Smooth muscle cell (in vitro differentiated cells): ENCODE measurements at regions not wholly inside any gene's neighbourhood (a gene's known extent, or its start where the extent isn't known, plus 50 kb on each side); places are given as distances from the start of the nearest gene placed in this dataset.
A peak's percentile ranks its signal among the peaks of the same experiment; 100 is the strongest.

Experiments
- DNase-seq: peaks from one replicate; lab custom pipeline; 2025; ENCODE audit not compliant: unreplicated experiment; lab: John Stamatoyannopoulos, UW
- H2AFZ ChIP-seq: fragments of 200-600 bp; sonication (generic); 2 replicates; pipeline ENCODE4 v1.6.0; 2016; ENCODE audit warnings: antibody characterized with exemption, low read depth, mild to moderate bottlenecking
- H3F3A ChIP-seq: fragments of 200-600 bp; sonication (generic); 2 replicates; pipeline ENCODE4 v1.6.0; 2017; ENCODE audit warnings: antibody characterized with exemption, low read depth
- H3K27ac ChIP-seq: fragments of 200-600 bp; sonication (generic); 2 replicates; pipeline ENCODE4 v1.5.1; 2016; ENCODE audit warnings: low read depth, mild to moderate bottlenecking
- H3K27me3 ChIP-seq: fragments of 200-600 bp; sonication (generic); 2 replicates; pipeline ENCODE4 v1.6.1; 2016; ENCODE audit warnings: low read depth, mild to moderate bottlenecking
- H3K36me3 ChIP-seq: fragments of 200-600 bp; sonication (generic); 2 replicates; pipeline ENCODE4 v1.5.1; 2016; ENCODE audit warnings: low read depth
- H3K4me1 ChIP-seq: fragments of 200-600 bp; sonication (generic); 2 replicates; pipeline ENCODE4 v1.5.1; 2016; ENCODE audit warnings: low read depth
- H3K4me2 ChIP-seq: fragments of 200-600 bp; sonication (generic); 2 replicates; pipeline ENCODE4 v1.6.0; 2016; ENCODE audit warnings: mild to moderate bottlenecking
- H3K4me3 ChIP-seq: fragments of 200-600 bp; sonication (generic); 2 replicates; pipeline ENCODE4 v1.5.1; 2016; ENCODE audit warnings: mild to moderate bottlenecking
- H3K79me2 ChIP-seq: fragments of 200-600 bp; sonication (generic); 2 replicates; pipeline ENCODE4 v1.6.0; 2016; ENCODE audit warnings: low read depth, mild to moderate bottlenecking
- H3K9ac ChIP-seq: fragments of 200-600 bp; sonication (generic); 2 replicates; pipeline ENCODE4 v1.6.0; 2016; ENCODE audit warnings: low read depth
- H3K9me3 ChIP-seq: fragments of 200-600 bp; sonication (generic); replicated peaks from 2 replicates; pipeline ENCODE4 v1.5.1; 2016; ENCODE audit warnings: low read depth
- H4K20me1 ChIP-seq: fragments of 200-600 bp; sonication (generic); 2 replicates; pipeline ENCODE4 v1.6.0; 2016; ENCODE audit warnings: low read depth
- WGBS: methylation state at CpG from one replicate; pipeline ENCODE4 v1.1.7; 2016; ENCODE audit warnings: low lambda C conversion rate; 5-methylcytosine and 5-hydroxymethylcytosine counted together
- TF ChIP-seq, protein P1 (sequence below): fragments of 200-600 bp; sonication (generic); IDR thresholded peaks from 2 replicates; pipeline ENCODE4 v1.5.1; 2017; ENCODE audit warnings: borderline replicate concordance, mild to moderate bottlenecking, antibody characterized with exemption; ENCODE audit not compliant: insufficient read depth, poor library complexity, severe bottlenecking

DNA sequence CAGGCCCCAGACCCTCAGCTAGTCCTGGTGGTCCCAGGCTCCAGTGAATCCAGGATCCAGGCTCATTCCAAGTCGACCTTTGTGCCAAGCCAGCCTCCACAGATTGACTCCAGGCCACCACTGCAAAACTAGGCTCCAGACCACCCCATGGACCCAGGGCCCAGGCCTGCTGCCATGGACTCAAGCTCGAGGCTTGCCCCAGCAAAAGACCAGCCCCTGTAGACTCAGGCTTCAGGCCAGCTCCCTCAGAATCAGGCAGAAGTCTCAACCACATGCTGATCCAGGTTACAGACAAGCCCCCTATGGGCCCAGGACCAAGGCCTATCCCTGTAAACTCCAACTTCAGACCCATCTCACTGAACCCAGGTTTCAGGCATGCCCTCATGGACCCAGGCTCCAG is 692.4 kb downstream of the PCDH19 start:
- Histone ChIP-seq H3K4me2 (no peak overlapping the region), H3K27me3 (no peaks in the 10 kb centered on the region), H3K27ac (no peak overlapping the region), H3F3A (no peaks in the 10 kb centered on the region), H2AFZ (no peak overlapping the region), H3K4me3 (no peak overlapping the region), H3K79me2 (no peaks in the 10 kb centered on the region), H3K9me3 (no peaks in the 10 kb centered on the region), H3K36me3 (no peaks in the 10 kb centered on the region), H3K4me1 (no peaks in the 10 kb centered on the region), H3K9ac (no peak overlapping the region), H4K20me1 (no peaks in the 10 kb centered on the region)
- 37% methylated on average over 2 of the region's 2 CpGs for WGBS
- DNase-seq: no peak
- TF ChIP-seq, protein P1, sequence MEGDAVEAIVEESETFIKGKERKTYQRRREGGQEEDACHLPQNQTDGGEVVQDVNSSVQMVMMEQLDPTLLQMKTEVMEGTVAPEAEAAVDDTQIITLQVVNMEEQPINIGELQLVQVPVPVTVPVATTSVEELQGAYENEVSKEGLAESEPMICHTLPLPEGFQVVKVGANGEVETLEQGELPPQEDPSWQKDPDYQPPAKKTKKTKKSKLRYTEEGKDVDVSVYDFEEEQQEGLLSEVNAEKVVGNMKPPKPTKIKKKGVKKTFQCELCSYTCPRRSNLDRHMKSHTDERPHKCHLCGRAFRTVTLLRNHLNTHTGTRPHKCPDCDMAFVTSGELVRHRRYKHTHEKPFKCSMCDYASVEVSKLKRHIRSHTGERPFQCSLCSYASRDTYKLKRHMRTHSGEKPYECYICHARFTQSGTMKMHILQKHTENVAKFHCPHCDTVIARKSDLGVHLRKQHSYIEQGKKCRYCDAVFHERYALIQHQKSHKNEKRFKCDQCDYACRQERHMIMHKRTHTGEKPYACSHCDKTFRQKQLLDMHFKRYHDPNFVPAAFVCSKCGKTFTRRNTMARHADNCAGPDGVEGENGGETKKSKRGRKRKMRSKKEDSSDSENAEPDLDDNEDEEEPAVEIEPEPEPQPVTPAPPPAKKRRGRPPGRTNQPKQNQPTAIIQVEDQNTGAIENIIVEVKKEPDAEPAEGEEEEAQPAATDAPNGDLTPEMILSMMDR: no peak

DNA sequence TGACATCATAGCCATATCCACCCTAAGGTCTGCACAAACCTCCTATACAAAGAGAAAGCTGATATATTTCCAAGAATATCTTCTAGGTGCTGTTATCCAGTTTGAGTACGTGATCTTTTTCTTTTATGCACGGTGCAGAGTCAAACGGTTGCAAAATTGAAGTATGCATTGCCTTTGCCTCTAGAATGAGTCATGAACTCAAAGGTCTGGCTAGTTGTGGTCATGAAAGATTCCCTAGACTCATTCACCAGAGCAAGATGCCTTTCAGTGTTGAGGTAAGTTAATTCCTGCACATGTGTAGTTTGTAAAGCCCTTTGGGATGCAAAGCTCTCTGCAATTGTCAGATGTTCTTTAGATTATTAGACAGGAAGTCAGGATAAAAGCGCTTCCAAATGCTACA is 704.4 kb downstream of the PCDH19 start:
- DNase-seq: no peak
- WGBS: 28% methylated on average over 4 of the region's 4 CpGs
- H3K9ac ChIP-seq: no peak overlapping the region

DNA sequence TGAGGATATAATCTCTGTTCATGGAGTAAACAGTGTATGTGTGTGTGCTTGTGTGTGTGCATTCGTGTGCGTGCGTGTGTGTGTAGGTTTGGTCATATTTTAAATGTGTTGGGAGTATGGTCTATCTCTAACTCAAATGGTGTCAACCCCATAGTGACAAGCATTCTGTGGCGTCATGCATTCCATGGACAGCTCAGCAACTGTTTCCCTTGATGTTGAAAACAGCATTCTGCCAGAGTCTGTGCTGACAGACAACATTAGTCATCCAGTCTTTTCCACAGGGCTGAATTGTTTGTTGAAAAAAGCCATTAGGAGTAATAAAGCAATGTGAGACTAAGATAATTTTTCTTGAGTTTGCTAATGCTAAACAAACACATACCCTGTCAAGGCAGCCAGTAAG is 706.6 kb downstream of the PCDH19 start:
- Histone ChIP-seq H3K79me2 (no peaks in the 10 kb centered on the region), H3F3A (no peaks in the 10 kb centered on the region), H3K4me3 (no peak overlapping the region), H3K27ac (peak overlapping the region; percentile 79), H3K9me3 (no peaks in the 10 kb centered on the region), H3K27me3 (no peaks in the 10 kb centered on the region), H2AFZ (no peak overlapping the region), H3K9ac (peak overlapping the region; percentile 17), H3K36me3 (no peaks in the 10 kb centered on the region), H3K4me2 (peak overlapping the region; percentile 16), H3K4me1 (no peaks in the 10 kb centered on the region), H4K20me1 (no peaks in the 10 kb centered on the region)
- no peak for DNase-seq
- 23% methylated on average over 4 of the region's 4 CpGs for WGBS
- TF ChIP-seq, protein P1: no peak

More for the DNA sequence above, 704.4 kb downstream of the PCDH19 start:
- Histone ChIP-seq H3K9me3 (no peaks in the 10 kb centered on the region), H3K27ac (peak overlapping the region; percentile 79), H3K4me2 (no peak overlapping the region), H3K79me2 (no peaks in the 10 kb centered on the region), H2AFZ (no peak overlapping the region), H3K27me3 (no peaks in the 10 kb centered on the region), H3F3A (no peaks in the 10 kb centered on the region), H3K4me3 (no peak overlapping the region), H3K36me3 (no peaks in the 10 kb centered on the region), H4K20me1 (no peaks in the 10 kb centered on the region), H3K4me1 (no peaks in the 10 kb centered on the region)
- TF ChIP-seq, protein P1: no peak

DNA sequence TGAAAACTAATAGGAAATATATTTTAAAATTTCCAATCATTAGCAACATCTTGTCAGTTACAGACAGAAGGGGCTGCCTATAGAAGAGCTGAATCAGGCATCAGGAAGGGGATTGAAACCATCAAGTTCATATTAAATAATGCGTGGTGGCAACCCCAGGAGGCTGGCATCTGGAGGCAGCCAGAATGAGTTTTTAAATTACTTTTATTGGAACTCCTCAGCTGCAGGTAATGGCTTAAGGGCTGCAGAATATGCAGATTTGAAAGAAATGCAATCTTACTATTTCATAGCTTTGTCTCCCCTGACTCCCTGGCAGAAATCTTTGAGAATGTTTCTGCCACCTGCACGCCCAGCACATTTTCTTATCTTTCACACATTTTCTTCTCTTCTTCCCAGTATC is 711.6 kb downstream of the PCDH19 start:
- no peaks in the 10 kb centered on the region for H3K79me2 ChIP-seq
- no peak overlapping the region for H3K4me3 ChIP-seq
- 69% methylated on average over 2 of the region's 2 CpGs for WGBS
- H3K36me3 ChIP-seq: no peaks in the 10 kb centered on the region
- peaks cover 3% of the 10 kb centered on the region for H3K27me3 ChIP-seq
- no peak overlapping the region for H3K27ac ChIP-seq
- H3K9ac ChIP-seq: no peak overlapping the region
- no peaks in the 10 kb centered on the region for H3K9me3 ChIP-seq
- H3F3A ChIP-seq: no peaks in the 10 kb centered on the region
- TF ChIP-seq, protein P1: no peak
- no peak overlapping the region for H2AFZ ChIP-seq
- no peak overlapping the region for H3K4me2 ChIP-seq
- H3K4me1 ChIP-seq: no peaks in the 10 kb centered on the region
- no peaks in the 10 kb centered on the region for H4K20me1 ChIP-seq
- no peak for DNase-seq
